Neural cell (in vitro differentiated cells): ENCODE measurements at regions not wholly inside any gene's neighbourhood (a gene's known extent, or its start where the extent isn't known, plus 50 kb on each side); places are given as distances from the start of the nearest gene placed in this dataset.

Source experiments
- H2AFZ ChIP-seq: fragments of 200-600, 300-800 bp; sonication (generic), shearing (Covaris generic); 2 replicates; pipeline ENCODE4 v1.6.0; 2014; ENCODE audit warnings: low read depth, mild to moderate bottlenecking, antibody characterized with exemption, low read length, moderate library complexity
- H3F3A ChIP-seq: fragments of 200-600 bp; shearing (Covaris generic); 2 replicates; pipeline ENCODE4 v1.6.1; 2016; ENCODE audit warnings: mild to moderate bottlenecking, moderate library complexity, mixed read lengths, antibody characterized with exemption, low read length; ENCODE audit not compliant: insufficient read depth, poor library complexity, severe bottlenecking
- H3K27ac ChIP-seq: fragments of 200-600, 300-800 bp; sonication (generic), shearing (Covaris generic); 2 replicates; pipeline ENCODE4 v1.5.1; 2014; ENCODE audit warnings: mild to moderate bottlenecking, low read length, moderate library complexity
- H3K27me3 ChIP-seq: fragments of 300-800, 200-600 bp; sonication (generic), shearing (Covaris generic); 2 replicates; pipeline ENCODE4 v1.6.0; 2014; ENCODE audit warnings: mild to moderate bottlenecking, low read depth, low read length, moderate library complexity; ENCODE audit not compliant: insufficient read depth
- H3K36me3 ChIP-seq: fragments of 300-800, 200-600 bp; sonication (generic), shearing (Covaris generic); 2 replicates; pipeline ENCODE4 v1.5.1; 2014; ENCODE audit warnings: mild to moderate bottlenecking, antibody characterized with exemption, low read length, moderate library complexity; ENCODE audit not compliant: insufficient read depth
- H3K4me2 ChIP-seq: fragments of 300-800, 200-600 bp; sonication (generic), shearing (Covaris generic); 2 replicates; pipeline ENCODE4 v1.6.0; 2014; ENCODE audit warnings: mild to moderate bottlenecking, low read length
- H3K4me3 ChIP-seq: fragments of 300-800, 200-600 bp; sonication (generic), shearing (Covaris generic); 2 replicates; pipeline ENCODE4 v1.5.1; 2014; ENCODE audit warnings: mild to moderate bottlenecking, low read length, moderate library complexity
- H3K79me2 ChIP-seq: fragments of 200-600 bp; shearing (Covaris generic); replicated peaks from 2 replicates; pipeline ENCODE4 v1.6.0; 2014; ENCODE audit warnings: mild to moderate bottlenecking, low read length, moderate library complexity; ENCODE audit not compliant: insufficient read depth
- H3K9ac ChIP-seq: fragments of 300-800, 200-600 bp; sonication (generic), shearing (Covaris generic); 2 replicates; pipeline ENCODE4 v1.6.1; 2016; ENCODE audit warnings: mild to moderate bottlenecking, low read length, mixed read lengths
- H3K9me2 ChIP-seq: fragments of 200-600 bp; shearing (Covaris generic); 2 replicates; pipeline ENCODE4 v1.6.1; 2016; ENCODE audit warnings: mild to moderate bottlenecking, low read length, mixed read lengths; ENCODE audit not compliant: insufficient read depth
- H3K9me3 ChIP-seq: fragments of 200-600, 300-800 bp; sonication (generic), shearing (Covaris generic); 2 replicates; pipeline ENCODE4 v1.6.1; 2016; ENCODE audit warnings: mild to moderate bottlenecking, mixed run types, low read length, moderate library complexity, mixed read lengths
- H4K20me1 ChIP-seq: fragments of 200-600 bp; shearing (Covaris generic); 2 replicates; pipeline ENCODE4 v1.6.1; 2016; ENCODE audit warnings: mild to moderate bottlenecking, mixed run types; ENCODE audit not compliant: insufficient read depth
- CTCF ChIP-seq: fragments of 450-650 bp; IDR thresholded peaks from 2 replicates; pipeline ENCODE4 v1.5.1; 2014; ENCODE audit warnings: antibody characterized with exemption, mild to moderate bottlenecking, moderate library complexity; ENCODE audit not compliant: poor library complexity, severe bottlenecking
- EP300 ChIP-seq: fragments of 450-650 bp; conservative IDR thresholded peaks from 2 replicates; pipeline ENCODE4 v1.6.1; 2014; ENCODE audit warnings: antibody characterized with exemption, mild to moderate bottlenecking, moderate library complexity; ENCODE audit not compliant: poor library complexity, severe bottlenecking
- EZH2 ChIP-seq: fragments of 200-600, 300-800 bp; shearing (Covaris generic), sonication (generic); IDR thresholded peaks from 2 replicates; pipeline ENCODE4 v1.6.1; 2014; ENCODE audit warnings: antibody characterized with exemption, low read length, borderline replicate concordance, mild to moderate bottlenecking; ENCODE audit not compliant: insufficient read depth, poor library complexity, severe bottlenecking
- MXI1 ChIP-seq: fragments of 450-650 bp; conservative IDR thresholded peaks from 2 replicates; pipeline ENCODE4 v1.6.1; 2014; ENCODE audit warnings: antibody characterized with exemption, mild to moderate bottlenecking; ENCODE audit not compliant: poor library complexity, severe bottlenecking
- POLR2AphosphoS5 ChIP-seq: IDR thresholded peaks from 2 replicates; pipeline ENCODE4 v1.6.1; 2012
- RAD21 ChIP-seq: fragments of 450-650 bp; conservative IDR thresholded peaks from 2 replicates; pipeline ENCODE4 v1.6.1; 2014; ENCODE audit warnings: antibody characterized with exemption, mild to moderate bottlenecking, moderate library complexity
- REST ChIP-seq: IDR thresholded peaks from 2 replicates; pipeline ENCODE4 v1.6.1; 2012; ENCODE audit warnings: borderline replicate concordance
- SMC3 ChIP-seq: fragments of 450-650 bp; conservative IDR thresholded peaks from 2 replicates; pipeline ENCODE4 v1.6.1; 2014; ENCODE audit warnings: antibody characterized with exemption, mild to moderate bottlenecking, moderate library complexity; ENCODE audit not compliant: poor library complexity
- TAF1 ChIP-seq: IDR thresholded peaks from 2 replicates; pipeline ENCODE4 v1.6.1; 2012; ENCODE audit warnings: low read depth

GRCh38 chr20:48426630-48427029, 401.2 kb downstream of the PREX1 start:
- H3K36me3 ChIP-seq, result no peaks in the 10 kb centered on the region
- TF ChIP-seq POLR2AphosphoS5 (no peak), EZH2 (no peak), EP300 (no peak), RAD21 (no peak), TAF1 (no peak), MXI1 (no peak), REST (no peak), SMC3 (no peak), CTCF (no peak)

GRCh38 chr20:48425817-48426612, 401.8 kb downstream of the PREX1 start:
- Histone ChIP-seq H4K20me1 (no peaks in the 10 kb centered on the region), H3K4me2 (no peak overlapping the region), H3K4me3 (no peak overlapping the region), H3K27ac (no peak overlapping the region), H3F3A (no peaks in the 10 kb centered on the region), H3K79me2 (no peaks in the 10 kb centered on the region), H3K27me3 (no peaks in the 10 kb centered on the region), H3K9me2 (no peaks in the 10 kb centered on the region), H3K9me3 (no peaks in the 10 kb centered on the region), H3K36me3 (no peaks in the 10 kb centered on the region), H3K9ac (no peak overlapping the region), H2AFZ (no peak overlapping the region)
- TF ChIP-seq POLR2AphosphoS5, result no peak
- TF ChIP-seq REST, result no peak
- no peak for TF ChIP-seq RAD21
- no peak for TF ChIP-seq SMC3
- TF ChIP-seq MXI1, result no peak
- no peak for TF ChIP-seq CTCF
- no peak for TF ChIP-seq TAF1
- no peak for TF ChIP-seq EP300
- no peak for TF ChIP-seq EZH2

More at GRCh38 chr20:48426630-48427029, 401.2 kb downstream of the PREX1 start:
- H3K27me3 ChIP-seq, result no peaks in the 10 kb centered on the region
- H3K79me2 ChIP-seq, result no peaks in the 10 kb centered on the region
- H3K9me3 ChIP-seq, result no peaks in the 10 kb centered on the region
- no peak overlapping the region for H3K4me2 ChIP-seq
- no peak overlapping the region for H2AFZ ChIP-seq
- no peak overlapping the region for H3K27ac ChIP-seq
- H3K9ac ChIP-seq, result no peak overlapping the region
- H3F3A ChIP-seq, result no peaks in the 10 kb centered on the region
- no peaks in the 10 kb centered on the region for H4K20me1 ChIP-seq
- no peaks in the 10 kb centered on the region for H3K9me2 ChIP-seq
- H3K4me3 ChIP-seq, result no peak overlapping the region
